ENCODE measurements at regions not wholly inside any gene's neighbourhood (a gene's known extent, or its start where the extent isn't known, plus 50 kb on each side); places are given as distances from the start of the nearest gene placed in this dataset.

- TF ChIP-seq CTCF (IDR thresholded peaks at IDR 0.05), result no peak
- TF ChIP-seq POLR2A (IDR thresholded peaks at IDR 0.05), result no peak
Measured at GRCh38 chr3:109897734-109898133, 560.4 kb upstream of the DPPA4 start.

Data from prostate gland (tissue), 2 donors.